H54 (cell line): ENCODE measurements at regions not wholly inside any gene's neighbourhood (a gene's known extent, or its start where the extent isn't known, plus 50 kb on each side); places are given as distances from the start of the nearest gene placed in this dataset.
A peak's percentile ranks its signal among the peaks of the same experiment; 100 is the strongest.
"Not testable (repeated sequence)": the region's sequence is repeated elsewhere in the genome, so short reads cannot be mapped to it uniquely, and the experiment has no call there.

ENCODE experiments used
- DNase-seq: peaks from one replicate; pipeline ENCODE4 v3.0.0; 2011; ENCODE audit warnings: low spot score, mixed read lengths; ENCODE audit not compliant: insufficient read length
- FAIRE-seq: peaks from 3 replicates; lab custom pipeline; 2011; peaks lifted over from hg19 to GRCh38; lab: Jason Lieb, UNC
- POLR2A ChIP-seq: IDR thresholded peaks from 2 replicates; pipeline ENCODE4 v1.6.1; 2011; ENCODE audit warnings: low read depth, mild to moderate bottlenecking, low read length

- DNase-seq = peak; percentile 18
- FAIRE-seq = no peak
- TF ChIP-seq POLR2A = no peak
Observed at GRCh38 chr18:76709659-76710645, 112.4 kb upstream of the ZNF236 start.

GRCh38 chr18:76708722-76709353 lies 113.5 kb upstream of the ZNF236 start:
- no peak for FAIRE-seq

GRCh38 chr18:76708071-76708721 lies 114.2 kb upstream of the ZNF236 start:
- DNase-seq (no peak), FAIRE-seq (no peak)
- no peak for TF ChIP-seq POLR2A

More at GRCh38 chr18:76708722-76709353, 113.5 kb upstream of the ZNF236 start:
- no peak for DNase-seq
- no peak for TF ChIP-seq POLR2A

- no peak for TF ChIP-seq POLR2A
- DNase-seq = no peak
- FAIRE-seq = no peak
Observed at GRCh38 chr18:76707534-76707933, 114.8 kb upstream of the ZNF236 start.

- FAIRE-seq = not testable (repeated sequence)
Observed at GRCh38 chr18:76704589-76704988, 117.8 kb upstream of the ZNF236 start.

GRCh38 chr18:76699923-76700322 lies 122.4 kb upstream of the ZNF236 start:
- FAIRE-seq (no peak), DNase-seq (no peak)
- no peak for TF ChIP-seq POLR2A

More at GRCh38 chr18:76704589-76704988, 117.8 kb upstream of the ZNF236 start:
- DNase-seq = not testable (repeated sequence)

- FAIRE-seq (no peak), DNase-seq (no peak)
- TF ChIP-seq POLR2A = no peak
Observed at GRCh38 chr18:76697441-76697901, 124.9 kb upstream of the ZNF236 start.

- FAIRE-seq (no peak), DNase-seq (no peak)
- no peak for TF ChIP-seq POLR2A
Observed at GRCh38 chr18:76691800-76692199, 130.6 kb upstream of the ZNF236 start.

GRCh38 chr18:76689646-76690264 lies 132.6 kb upstream of the ZNF236 start:
- TF ChIP-seq POLR2A = no peak
- DNase-seq (no peak), FAIRE-seq (no peak)

- FAIRE-seq = no peak
- no peak for TF ChIP-seq POLR2A
- DNase-seq = no peak
Observed at GRCh38 chr18:76688724-76689472, 133.5 kb upstream of the ZNF236 start.

- no peak for FAIRE-seq
- TF ChIP-seq POLR2A = no peak
- DNase-seq = no peak
Observed at GRCh38 chr18:76687304-76687962, 134.9 kb upstream of the ZNF236 start.

- FAIRE-seq (no peak), DNase-seq (peak; percentile 14)
- no peak for TF ChIP-seq POLR2A
Observed at GRCh38 chr18:76686737-76687231, 135.6 kb upstream of the ZNF236 start.
